ENCODE measurements at regions not wholly inside any gene's neighbourhood (a gene's known extent, or its start where the extent isn't known, plus 50 kb on each side); places are given as distances from the start of the nearest gene placed in this dataset.
"Not testable (repeated sequence)": the region's sequence is repeated elsewhere in the genome, so short reads cannot be mapped to it uniquely, and the experiment has no call there.

DNA sequence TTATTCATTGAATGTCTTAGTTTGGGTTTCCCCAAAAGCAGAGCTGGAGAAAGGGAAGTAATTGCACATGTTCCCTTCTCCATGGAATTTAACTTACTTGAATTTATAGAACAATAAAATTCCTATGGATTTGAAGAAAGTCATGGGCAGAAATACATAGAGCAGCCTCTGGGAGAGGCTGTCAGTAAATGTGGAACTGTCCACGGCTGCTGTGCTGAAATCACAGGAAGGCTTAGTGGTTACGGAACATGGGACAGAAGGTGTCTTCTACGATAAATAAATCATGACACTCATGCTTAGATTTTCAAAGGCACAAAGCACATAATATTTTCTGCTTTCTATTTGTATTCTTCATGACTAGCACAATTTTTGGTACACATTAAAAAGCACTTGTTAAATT is 440.6 kb upstream of the IZUMO3 start:
- no peak for DNase-seq
- Histone ChIP-seq H3K36me3 (ENCODE audit: control insufficient read depth, insufficient read depth, low read length) (no peaks in the 10 kb centered on the region), H3K9me3 (ENCODE audit: control insufficient read depth in 2 of 2, low read length in 2 of 2) (peaks cover 0 to 4% of the 10 kb centered on the region in 2 experiments), H3K27me3 (ENCODE audit: control insufficient read depth, insufficient read depth, low read length) (no peaks in the 10 kb centered on the region), H3K4me3 (ENCODE audit: low read depth, low read length) (no peak overlapping the region), H3K27ac (ENCODE audit: insufficient read depth, low read length, poor library complexity, severe bottlenecking) (no peak overlapping the region), H3K4me1 (ENCODE audit: control insufficient read depth, insufficient read depth, low read length, poor library complexity, severe bottlenecking) (no peaks in the 10 kb centered on the region)
- H3K27ac Mint-ChIP-seq, result no peak overlapping the region
- H3K4me1 Mint-ChIP-seq, result no peaks in the 10 kb centered on the region
- peaks cover 2 to 39% (median 6%) of the 10 kb centered on the region in 7 donors for H3K9me3 Mint-ChIP-seq
- no peaks in the 10 kb centered on the region for H3K36me3 Mint-ChIP-seq
- no peaks in the 10 kb centered on the region for H3K27me3 Mint-ChIP-seq
- ATAC-seq (ENCODE audit: low read depth in 2 of 2), result no peak
- no peak overlapping the region for H3K4me3 Mint-ChIP-seq

DNA sequence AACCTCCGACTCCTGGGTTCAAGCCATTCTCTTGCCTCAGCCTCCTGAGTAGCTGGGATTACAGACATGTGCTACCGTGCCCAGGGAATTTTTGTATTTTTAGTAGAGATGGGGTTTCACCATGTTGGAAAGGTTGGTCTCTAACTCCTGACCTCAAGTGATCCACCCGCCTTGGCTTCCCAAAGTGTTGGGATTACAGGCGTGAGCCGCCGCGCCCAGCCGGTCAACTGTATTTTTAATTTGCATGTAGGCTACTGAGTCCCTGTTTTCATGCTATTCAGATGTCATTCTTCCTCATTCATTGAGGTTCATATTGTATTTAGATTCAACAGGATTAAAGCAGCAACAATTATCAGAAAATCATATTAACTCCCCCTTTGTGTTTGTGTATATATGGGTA is 425.1 kb upstream of the IZUMO3 start:
- not testable (repeated sequence) for H3K36me3 Mint-ChIP-seq; H3K9me3 ChIP-seq (ENCODE audit: control insufficient read depth in 2 of 2, low read length in 2 of 2); H3K27me3 Mint-ChIP-seq; H3K27ac Mint-ChIP-seq; H3K4me1 Mint-ChIP-seq; H3K27me3 ChIP-seq (ENCODE audit: control insufficient read depth, insufficient read depth, low read length); H3K4me3 Mint-ChIP-seq; H3K36me3 ChIP-seq (ENCODE audit: control insufficient read depth, insufficient read depth, low read length); H3K27ac ChIP-seq (ENCODE audit: insufficient read depth, low read length, poor library complexity, severe bottlenecking); H3K4me3 ChIP-seq (ENCODE audit: low read depth, low read length); H3K4me1 ChIP-seq (ENCODE audit: control insufficient read depth, insufficient read depth, low read length, poor library complexity, severe bottlenecking); DNase-seq; ATAC-seq (ENCODE audit: low read depth in 2 of 2)
- peaks cover 3 to 21% (median 11%) of the 10 kb centered on the region in 7 donors for H3K9me3 Mint-ChIP-seq

DNA sequence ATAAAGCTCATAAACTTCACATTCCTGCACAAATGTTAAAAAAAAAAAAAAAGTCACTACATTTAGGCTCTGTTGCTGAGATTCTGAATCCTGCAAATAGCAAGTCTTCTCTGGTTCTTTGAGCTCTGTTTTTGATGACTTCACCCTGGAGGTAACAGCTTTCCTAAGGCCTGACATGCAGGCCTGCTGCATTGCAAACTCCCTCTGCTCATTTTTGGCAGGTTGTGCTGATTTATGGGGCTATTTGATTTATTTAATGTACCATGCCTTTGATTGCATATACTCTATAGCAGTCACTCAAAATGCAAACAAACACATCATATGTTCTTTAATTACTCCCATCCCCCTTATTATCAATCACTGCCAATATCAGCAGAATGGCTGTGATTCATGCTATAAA is 416.1 kb upstream of the IZUMO3 start:
- DNase-seq, result no peak
- Mint-ChIP-seq H3K27me3 (no peaks in the 10 kb centered on the region), H3K4me1 (no peaks in the 10 kb centered on the region), H3K36me3 (no peaks in the 10 kb centered on the region), H3K27ac (no peak overlapping the region), H3K4me3 (no peak overlapping the region), H3K9me3 (peaks cover 1 to 25% (median 7%) of the 10 kb centered on the region in 7 donors)
- no peak overlapping the region for H3K27ac ChIP-seq (ENCODE audit: insufficient read depth, low read length, poor library complexity, severe bottlenecking)
- H3K27me3 ChIP-seq (ENCODE audit: control insufficient read depth, insufficient read depth, low read length), result no peaks in the 10 kb centered on the region
- H3K4me3 ChIP-seq (ENCODE audit: low read depth, low read length), result no peak overlapping the region
- H3K4me1 ChIP-seq (ENCODE audit: control insufficient read depth, insufficient read depth, low read length, poor library complexity, severe bottlenecking), result no peaks in the 10 kb centered on the region
- no peak for ATAC-seq (ENCODE audit: low read depth in 2 of 2)
- H3K36me3 ChIP-seq (ENCODE audit: control insufficient read depth, insufficient read depth, low read length), result no peaks in the 10 kb centered on the region
- H3K9me3 ChIP-seq (ENCODE audit: control insufficient read depth in 2 of 2, low read length in 2 of 2), result peaks cover 0 to 2% of the 10 kb centered on the region in 2 experiments

DNA sequence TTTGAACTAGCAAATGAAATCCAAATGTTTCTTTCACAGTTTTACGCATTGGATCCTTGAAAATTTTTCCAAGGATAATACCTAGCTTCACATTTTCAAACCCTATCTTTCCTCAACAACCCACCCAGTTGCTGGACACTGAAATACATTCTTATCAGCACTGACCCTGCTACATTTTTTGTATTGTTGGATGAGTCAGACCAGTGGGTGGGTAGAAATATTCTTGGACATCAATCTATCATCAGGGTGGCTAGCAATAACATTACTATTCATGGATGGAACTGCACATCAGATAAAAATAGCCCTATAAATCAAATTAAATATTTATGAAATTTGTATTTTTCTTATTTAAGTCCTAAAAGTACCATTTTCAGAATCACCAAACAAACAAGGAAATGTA is 407.4 kb upstream of the IZUMO3 start:
- peaks cover 6 to 8% of the 10 kb centered on the region in 2 experiments for H3K9me3 ChIP-seq (ENCODE audit: control insufficient read depth in 2 of 2, low read length in 2 of 2)
- H3K36me3 ChIP-seq (ENCODE audit: control insufficient read depth, insufficient read depth, low read length), result no peaks in the 10 kb centered on the region
- no peaks in the 10 kb centered on the region for H3K27me3 ChIP-seq (ENCODE audit: control insufficient read depth, insufficient read depth, low read length)
- H3K4me1 ChIP-seq (ENCODE audit: control insufficient read depth, insufficient read depth, low read length, poor library complexity, severe bottlenecking), result no peaks in the 10 kb centered on the region
- H3K27ac ChIP-seq (ENCODE audit: insufficient read depth, low read length, poor library complexity, severe bottlenecking), result no peak overlapping the region
- no peak overlapping the region for H3K4me3 ChIP-seq (ENCODE audit: low read depth, low read length)
- DNase-seq, result no peak
- Mint-ChIP-seq H3K36me3 (no peaks in the 10 kb centered on the region), H3K27ac (no peak overlapping the region), H3K9me3 (peaks cover 2 to 26% (median 5%) of the 10 kb centered on the region in 7 donors), H3K27me3 (no peaks in the 10 kb centered on the region), H3K4me1 (no peaks in the 10 kb centered on the region), H3K4me3 (no peak overlapping the region)
- ATAC-seq (ENCODE audit: low read depth in 2 of 2), result no peak

DNA sequence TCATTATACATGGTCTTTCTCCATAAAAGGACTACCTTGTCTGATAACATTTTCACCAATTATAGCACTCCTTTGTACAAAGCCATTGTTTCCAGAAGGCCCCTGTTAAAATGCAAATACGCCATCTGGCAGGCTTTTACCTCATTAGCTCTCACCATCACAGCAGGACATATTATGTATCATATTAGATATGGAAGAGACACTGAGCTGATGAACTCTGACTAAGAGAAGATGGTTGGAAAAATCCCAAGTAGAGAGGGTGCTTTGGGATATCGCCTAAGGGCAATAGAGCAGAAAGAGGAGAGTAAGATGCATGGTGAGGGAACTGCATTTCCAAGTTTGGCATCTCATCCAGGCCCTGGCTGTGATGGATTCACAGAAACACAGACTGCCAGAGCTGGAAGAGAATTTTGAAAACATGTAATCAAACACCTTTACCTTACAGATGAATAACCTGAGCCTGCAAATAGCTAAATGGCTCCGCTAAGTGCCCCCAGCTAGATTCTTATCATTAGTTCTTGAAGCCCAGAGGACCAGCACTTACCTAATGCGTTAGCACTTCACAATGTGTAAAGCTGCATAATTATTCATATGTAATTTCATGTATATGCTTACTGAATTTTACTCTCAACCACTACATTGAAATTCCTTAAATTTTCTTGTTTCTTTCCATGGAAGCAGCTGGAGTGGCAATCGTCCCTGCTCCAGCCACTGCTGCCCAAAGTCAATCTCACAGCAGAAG is 393.6 kb upstream of the IZUMO3 start:
- DNase-seq, result no peak
- ATAC-seq (ENCODE audit: low read depth in 2 of 2), result no peak
- Mint-ChIP-seq H3K4me1 (no peaks in the 10 kb centered on the region), H3K9me3 (peaks cover 0 to 27% (median 2%) of the 10 kb centered on the region in 7 donors), H3K36me3 (no peaks in the 10 kb centered on the region), H3K27ac (no peak overlapping the region), H3K27me3 (no peaks in the 10 kb centered on the region), H3K4me3 (no peak overlapping the region)
- H3K27me3 ChIP-seq (ENCODE audit: control insufficient read depth, insufficient read depth, low read length), result no peaks in the 10 kb centered on the region
- no peak overlapping the region for H3K4me3 ChIP-seq (ENCODE audit: low read depth, low read length)
- no peak overlapping the region for H3K27ac ChIP-seq (ENCODE audit: insufficient read depth, low read length, poor library complexity, severe bottlenecking)
- H3K9me3 ChIP-seq (ENCODE audit: control insufficient read depth in 2 of 2, low read length in 2 of 2), result peaks cover 1 to 8% of the 10 kb centered on the region in 2 experiments
- no peaks in the 10 kb centered on the region for H3K4me1 ChIP-seq (ENCODE audit: control insufficient read depth, insufficient read depth, low read length, poor library complexity, severe bottlenecking)
- H3K36me3 ChIP-seq (ENCODE audit: control insufficient read depth, insufficient read depth, low read length), result no peaks in the 10 kb centered on the region

DNA sequence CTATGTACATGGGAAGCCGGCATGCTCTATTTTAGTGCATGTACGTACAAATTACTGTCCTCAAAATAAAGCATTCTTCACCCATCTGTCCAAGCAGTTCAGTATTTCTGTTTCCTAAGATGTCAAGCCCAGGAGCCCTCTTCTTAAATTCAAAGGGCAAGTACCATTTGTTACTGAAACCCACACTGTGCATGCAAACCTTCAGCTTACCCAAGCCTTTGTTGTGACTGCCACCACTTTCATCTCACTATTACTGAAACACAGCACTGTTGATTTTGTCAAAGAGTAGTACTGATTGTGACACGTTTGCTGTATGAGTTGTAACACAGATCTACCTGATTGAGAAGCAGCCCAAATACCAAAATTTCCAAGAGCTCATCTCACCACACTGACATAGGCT is 390.4 kb upstream of the IZUMO3 start:
- Mint-ChIP-seq H3K4me3 (no peak overlapping the region), H3K4me1 (no peaks in the 10 kb centered on the region), H3K36me3 (no peaks in the 10 kb centered on the region), H3K27ac (no peak overlapping the region), H3K27me3 (no peaks in the 10 kb centered on the region), H3K9me3 (peaks cover 0 to 12% (median 3%) of the 10 kb centered on the region in 7 donors)
- no peak for DNase-seq
- Histone ChIP-seq H3K9me3 (ENCODE audit: control insufficient read depth in 2 of 2, low read length in 2 of 2) (peaks cover 0 to 4% of the 10 kb centered on the region in 2 experiments), H3K36me3 (ENCODE audit: control insufficient read depth, insufficient read depth, low read length) (no peaks in the 10 kb centered on the region), H3K4me1 (ENCODE audit: control insufficient read depth, insufficient read depth, low read length, poor library complexity, severe bottlenecking) (no peaks in the 10 kb centered on the region), H3K4me3 (ENCODE audit: low read depth, low read length) (no peak overlapping the region), H3K27me3 (ENCODE audit: control insufficient read depth, insufficient read depth, low read length) (no peaks in the 10 kb centered on the region), H3K27ac (ENCODE audit: insufficient read depth, low read length, poor library complexity, severe bottlenecking) (no peak overlapping the region)
- ATAC-seq (ENCODE audit: low read depth in 2 of 2), result no peak

DNA sequence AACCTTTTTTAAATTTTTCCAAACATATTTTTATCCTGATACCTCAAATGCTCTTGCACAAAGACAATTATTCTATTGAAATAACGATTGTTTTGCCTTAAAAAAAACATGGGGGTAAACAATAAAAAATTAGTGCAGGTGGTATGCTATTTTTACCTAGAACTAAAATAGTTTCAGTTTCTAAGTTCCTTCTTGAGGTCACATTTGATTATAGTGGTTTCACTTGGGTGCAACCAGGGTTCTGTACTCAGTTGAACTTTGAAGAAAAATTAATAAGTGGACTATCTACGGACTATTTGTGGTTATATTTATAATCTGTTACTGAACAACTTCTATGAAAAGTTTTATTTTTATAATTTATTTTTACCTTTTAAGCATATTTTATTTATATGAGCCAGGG is 387.1 kb upstream of the IZUMO3 start:
- Mint-ChIP-seq H3K36me3 (no peaks in the 10 kb centered on the region), H3K27ac (no peak overlapping the region), H3K27me3 (no peaks in the 10 kb centered on the region), H3K4me3 (no peak overlapping the region), H3K4me1 (no peaks in the 10 kb centered on the region), H3K9me3 (peaks cover 1 to 20% (median 3%) of the 10 kb centered on the region in 7 donors)
- no peak overlapping the region for H3K27ac ChIP-seq (ENCODE audit: insufficient read depth, low read length, poor library complexity, severe bottlenecking)
- H3K27me3 ChIP-seq (ENCODE audit: control insufficient read depth, insufficient read depth, low read length), result no peaks in the 10 kb centered on the region
- H3K9me3 ChIP-seq (ENCODE audit: control insufficient read depth in 2 of 2, low read length in 2 of 2), result no peaks in the 10 kb centered on the region
- DNase-seq (no peak), ATAC-seq (ENCODE audit: low read depth in 2 of 2) (no peak)
- H3K36me3 ChIP-seq (ENCODE audit: control insufficient read depth, insufficient read depth, low read length), result no peaks in the 10 kb centered on the region
- no peak overlapping the region for H3K4me3 ChIP-seq (ENCODE audit: low read depth, low read length)
- H3K4me1 ChIP-seq (ENCODE audit: control insufficient read depth, insufficient read depth, low read length, poor library complexity, severe bottlenecking), result no peaks in the 10 kb centered on the region

DNA sequence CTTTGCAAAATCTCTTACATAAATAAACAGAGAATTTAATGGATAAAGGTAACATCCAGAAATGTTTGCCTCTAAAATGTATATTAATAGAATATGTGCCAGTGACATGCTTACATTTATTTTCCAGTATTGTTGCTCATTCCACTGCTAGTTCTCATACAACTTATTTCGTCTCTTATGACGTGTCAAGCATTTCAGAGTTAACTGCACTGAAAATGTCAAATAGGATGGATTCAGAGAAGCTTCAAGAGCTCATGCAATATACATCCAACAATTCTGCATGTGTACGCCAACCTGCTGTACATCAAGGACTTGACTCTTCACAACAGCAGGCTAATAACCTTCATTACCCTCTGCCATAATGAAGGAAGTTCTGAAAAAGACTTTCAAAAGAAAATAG is 386.2 kb upstream of the IZUMO3 start:
- H3K4me1 ChIP-seq (ENCODE audit: control insufficient read depth, insufficient read depth, low read length, poor library complexity, severe bottlenecking), result no peaks in the 10 kb centered on the region
- no peak overlapping the region for H3K4me3 ChIP-seq (ENCODE audit: low read depth, low read length)
- no peaks in the 10 kb centered on the region for H3K36me3 ChIP-seq (ENCODE audit: control insufficient read depth, insufficient read depth, low read length)
- Mint-ChIP-seq H3K4me3 (no peak overlapping the region), H3K36me3 (no peaks in the 10 kb centered on the region), H3K27ac (no peak overlapping the region), H3K27me3 (no peaks in the 10 kb centered on the region), H3K9me3 (peaks cover 1 to 17% (median 3%) of the 10 kb centered on the region in 7 donors), H3K4me1 (no peaks in the 10 kb centered on the region)
- H3K27me3 ChIP-seq (ENCODE audit: control insufficient read depth, insufficient read depth, low read length), result no peaks in the 10 kb centered on the region
- H3K27ac ChIP-seq (ENCODE audit: insufficient read depth, low read length, poor library complexity, severe bottlenecking), result no peak overlapping the region
- DNase-seq (no peak), ATAC-seq (ENCODE audit: low read depth in 2 of 2) (no peak)
- no peaks in the 10 kb centered on the region for H3K9me3 ChIP-seq (ENCODE audit: control insufficient read depth in 2 of 2, low read length in 2 of 2)
